Nephron progenitor cell (in vitro differentiated cells): ENCODE measurements at regions not wholly inside any gene's neighbourhood (a gene's known extent, or its start where the extent isn't known, plus 50 kb on each side); places are given as distances from the start of the nearest gene placed in this dataset.
A peak's percentile ranks its signal among the peaks of the same experiment; 100 is the strongest.

Source experiments
- DNase-seq: peaks from one replicate; pipeline ENCODE4 v3.0.0; 2021
- H3K27ac Mint-ChIP-seq: 2 replicates; pipeline ENCODE4 v1.8.0; 2021; ENCODE audit warnings: mild to moderate bottlenecking, moderate library complexity, mixed read lengths
- H3K27me3 Mint-ChIP-seq: 2 replicates; pipeline ENCODE4 v1.8.0; 2021; ENCODE audit warnings: mild to moderate bottlenecking, low read depth, mixed read lengths; ENCODE audit not compliant: poor library complexity
- H3K36me3 Mint-ChIP-seq: 2 replicates; pipeline ENCODE4 v1.8.0; 2021; ENCODE audit warnings: low read depth, mixed read lengths
- H3K4me1 Mint-ChIP-seq: 2 replicates; pipeline ENCODE4 v1.8.0; 2021; ENCODE audit warnings: mixed read lengths
- H3K4me3 Mint-ChIP-seq: 2 replicates; pipeline ENCODE4 v1.8.0; 2021; ENCODE audit warnings: mild to moderate bottlenecking, moderate library complexity, mixed read lengths
- H3K9me3 Mint-ChIP-seq: 2 replicates; pipeline ENCODE4 v1.8.0; 2021; ENCODE audit warnings: mild to moderate bottlenecking, moderate library complexity, mixed read lengths
- TF ChIP-seq, protein P1 (sequence below): fragments of 200-600 bp; sonication (generic); IDR thresholded peaks from 2 replicates; pipeline ENCODE4 v1.5.0; 2021; ENCODE audit warnings: antibody characterized with exemption

DNA sequence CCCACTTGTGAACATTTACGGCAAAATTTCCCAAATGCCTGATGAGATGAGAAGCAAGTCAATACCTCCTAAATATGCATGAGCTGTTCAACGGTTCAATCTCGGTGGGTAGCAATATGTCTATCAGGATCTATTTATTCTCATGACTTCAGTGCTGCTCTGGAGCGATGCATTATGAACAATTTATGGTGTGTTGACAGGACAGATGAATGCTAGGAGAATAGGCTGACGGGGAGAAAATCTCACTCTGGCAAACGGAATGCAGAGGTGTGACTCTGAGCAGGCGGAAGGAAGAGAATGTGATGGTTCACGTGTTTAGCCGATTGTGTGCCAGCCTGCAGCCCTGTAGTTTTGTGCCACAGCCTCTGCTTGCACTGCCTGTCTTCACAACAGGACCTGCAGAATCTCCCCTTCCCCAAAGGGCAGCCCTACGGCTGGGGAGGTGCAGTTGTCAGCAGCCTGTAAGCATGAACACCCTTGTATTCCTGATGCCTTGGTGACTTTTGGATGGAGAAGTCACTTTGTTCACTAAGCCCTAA is 345.2 kb downstream of the PHKB start:
- Mint-ChIP-seq H3K4me3 (no peak overlapping the region), H3K36me3 (no peaks in the 10 kb centered on the region)
- no peak for DNase-seq

DNA sequence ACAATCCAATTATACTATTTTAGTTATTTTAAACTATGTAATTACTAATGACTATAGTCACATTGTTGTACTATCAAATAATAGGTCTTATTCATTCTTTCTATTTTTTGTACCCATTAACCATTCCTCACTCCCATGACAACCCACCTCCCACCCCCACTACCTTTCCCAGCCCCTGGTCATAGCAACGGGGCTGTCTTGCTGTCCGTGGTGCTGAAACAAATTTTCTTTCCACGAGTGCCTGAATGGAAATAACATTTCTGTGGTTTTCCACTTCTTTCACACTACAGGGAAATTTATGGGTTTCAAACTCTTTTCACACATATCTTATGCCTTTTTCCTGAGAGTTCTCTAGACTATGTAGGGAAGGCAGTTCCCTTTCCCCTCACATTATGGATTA is 326.6 kb downstream of the PHKB start:
- Mint-ChIP-seq H3K4me3 (no peak overlapping the region), H3K27ac (no peak overlapping the region), H3K36me3 (no peaks in the 10 kb centered on the region), H3K4me1 (no peaks in the 10 kb centered on the region), H3K9me3 (peaks cover 34% of the 10 kb centered on the region), H3K27me3 (peaks cover 14% of the 10 kb centered on the region)
- DNase-seq, result peak; percentile 56
- TF ChIP-seq, protein P1, sequence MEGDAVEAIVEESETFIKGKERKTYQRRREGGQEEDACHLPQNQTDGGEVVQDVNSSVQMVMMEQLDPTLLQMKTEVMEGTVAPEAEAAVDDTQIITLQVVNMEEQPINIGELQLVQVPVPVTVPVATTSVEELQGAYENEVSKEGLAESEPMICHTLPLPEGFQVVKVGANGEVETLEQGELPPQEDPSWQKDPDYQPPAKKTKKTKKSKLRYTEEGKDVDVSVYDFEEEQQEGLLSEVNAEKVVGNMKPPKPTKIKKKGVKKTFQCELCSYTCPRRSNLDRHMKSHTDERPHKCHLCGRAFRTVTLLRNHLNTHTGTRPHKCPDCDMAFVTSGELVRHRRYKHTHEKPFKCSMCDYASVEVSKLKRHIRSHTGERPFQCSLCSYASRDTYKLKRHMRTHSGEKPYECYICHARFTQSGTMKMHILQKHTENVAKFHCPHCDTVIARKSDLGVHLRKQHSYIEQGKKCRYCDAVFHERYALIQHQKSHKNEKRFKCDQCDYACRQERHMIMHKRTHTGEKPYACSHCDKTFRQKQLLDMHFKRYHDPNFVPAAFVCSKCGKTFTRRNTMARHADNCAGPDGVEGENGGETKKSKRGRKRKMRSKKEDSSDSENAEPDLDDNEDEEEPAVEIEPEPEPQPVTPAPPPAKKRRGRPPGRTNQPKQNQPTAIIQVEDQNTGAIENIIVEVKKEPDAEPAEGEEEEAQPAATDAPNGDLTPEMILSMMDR, result no peak

More for the DNA sequence above, 345.2 kb downstream of the PHKB start:
- no peaks in the 10 kb centered on the region for H3K27me3 Mint-ChIP-seq
- no peak overlapping the region for H3K27ac Mint-ChIP-seq
- H3K4me1 Mint-ChIP-seq, result no peaks in the 10 kb centered on the region
- peaks cover 23% of the 10 kb centered on the region for H3K9me3 Mint-ChIP-seq
- TF ChIP-seq, protein P1, result no peak

GRCh38 chr16:47781673-47782072 is 320.5 kb downstream of the PHKB start:
- Mint-ChIP-seq H3K9me3 (no peaks in the 10 kb centered on the region), H3K4me3 (no peak overlapping the region), H3K36me3 (no peaks in the 10 kb centered on the region), H3K27me3 (peaks cover 14% of the 10 kb centered on the region), H3K27ac (no peak overlapping the region), H3K4me1 (no peaks in the 10 kb centered on the region)
- no peak for DNase-seq
- TF ChIP-seq, protein P1, result no peak

DNA sequence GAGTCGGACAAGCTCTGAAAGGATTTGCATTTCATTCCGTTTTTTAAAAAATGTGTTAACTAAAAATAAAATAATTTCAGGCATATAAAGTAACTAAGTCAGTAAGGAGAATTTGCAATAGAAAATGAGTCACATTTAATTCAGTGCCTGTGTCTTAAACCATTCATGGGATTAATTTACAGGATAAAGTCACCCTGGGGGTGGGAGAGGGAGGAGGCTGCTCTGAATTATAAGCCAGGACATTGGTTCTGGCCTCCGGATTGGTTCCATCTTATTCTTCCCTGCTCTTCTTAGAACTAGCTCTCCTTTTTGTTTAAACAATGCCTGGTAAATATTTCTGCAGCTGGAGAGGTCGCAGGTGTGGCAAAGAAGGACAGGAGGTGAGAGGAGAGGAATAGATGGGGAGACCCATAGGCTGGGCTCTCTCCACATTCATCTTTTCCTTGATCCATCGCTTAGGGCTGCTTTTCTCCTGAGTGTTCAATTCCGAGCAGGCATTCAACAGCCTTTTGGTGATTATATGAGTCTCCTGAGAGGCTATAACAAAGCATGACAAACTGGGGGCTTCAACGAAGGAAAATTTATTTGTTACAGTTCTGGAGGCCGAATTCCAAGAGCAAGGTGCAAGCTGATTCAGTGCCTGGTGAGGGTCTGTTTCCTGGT is 319.2 kb downstream of the PHKB start:
- Mint-ChIP-seq H3K27ac (no peak overlapping the region), H3K9me3 (no peaks in the 10 kb centered on the region), H3K27me3 (peaks cover 12% of the 10 kb centered on the region), H3K4me3 (no peak overlapping the region), H3K4me1 (no peaks in the 10 kb centered on the region), H3K36me3 (no peaks in the 10 kb centered on the region)
- TF ChIP-seq, protein P1, result no peak
- no peak for DNase-seq

GRCh38 chr16:47779201-47780016 is 318.3 kb downstream of the PHKB start:
- Mint-ChIP-seq H3K27me3 (peaks cover 12% of the 10 kb centered on the region), H3K27ac (no peak overlapping the region), H3K36me3 (no peaks in the 10 kb centered on the region), H3K4me1 (no peaks in the 10 kb centered on the region), H3K4me3 (no peak overlapping the region), H3K9me3 (no peaks in the 10 kb centered on the region)
- DNase-seq, result no peak
- TF ChIP-seq, protein P1, result no peak
